CD4-positive, alpha-beta T cell (primary cell): ENCODE measurements at regions not wholly inside any gene's neighbourhood (a gene's known extent, or its start where the extent isn't known, plus 50 kb on each side); places are given as distances from the start of the nearest gene placed in this dataset.

Experiments used
- ATAC-seq: fragments of 200-7000 bp; cut with Tn5 transposase; one replicate; pipeline ENCODE4 v1.10.0; 2022; ENCODE audit warnings: mild to moderate bottlenecking; ENCODE audit not compliant: poor library complexity
- CTCF ChIA-PET: fragments of 350-600 bp; sonication (Branson Sonifier 250); formaldehyde crosslinking; loops from one replicate; lab custom pipeline; 2021; ENCODE audit warnings: antibody characterized with exemption, inconsistent platforms; lab: Charles Lee
- POLR2A ChIA-PET: fragments of 350-600 bp; sonication (Branson Sonifier 250); formaldehyde crosslinking; loops from one replicate; lab custom pipeline; 2021; ENCODE audit warnings: antibody characterized with exemption, inconsistent platforms; lab: Charles Lee
- DNase-seq, 14 experiments: peaks; one replicate each; pipeline ENCODE4 v3.0.0-alpha.2; 2013 to 2020; ENCODE audit warnings: mixed read lengths in 2 of 14
- H3K27ac ChIP-seq, 2 donors: one replicate each; pipeline versions ENCODE4 v1.5.1 to v1.7.0; 2013; ENCODE audit warnings: low read length in 2 of 2, low read depth in 1 of 2, mild to moderate bottlenecking in 1 of 2
- H3K27me3 ChIP-seq, 2 experiments: 1 replicate in 1 of 2; 2 replicates in 1 of 2; pipeline versions ENCODE4 v1.6.1 to v1.7.0; 2013; ENCODE audit warnings: low read length in 2 of 2, control low read depth in 1 of 2, mild to moderate bottlenecking in 1 of 2, moderate library complexity in 1 of 2; ENCODE audit not compliant: insufficient read depth in 2 of 2, control insufficient read depth in 1 of 2
- H3K36me3 ChIP-seq: one replicate; pipeline ENCODE4 v1.6.1; 2013; ENCODE audit warnings: low read length, control low read depth; ENCODE audit not compliant: insufficient read depth
- H3K4me1 ChIP-seq: one replicate; pipeline ENCODE4 v1.6.1; 2013; ENCODE audit warnings: low read length, control low read depth; ENCODE audit not compliant: insufficient read depth
- H3K4me3 ChIP-seq: one replicate; pipeline ENCODE4 v1.5.1; 2013; ENCODE audit warnings: mild to moderate bottlenecking, low read length, moderate library complexity
- H3K9me3 ChIP-seq, 2 experiments: 1 replicate in 1 of 2; 2 replicates in 1 of 2; pipeline versions ENCODE4 v1.6.1 to v1.7.0; 2013; ENCODE audit warnings: low read length in 2 of 2, mild to moderate bottlenecking in 2 of 2, control low read depth in 1 of 2, moderate library complexity in 1 of 2; ENCODE audit not compliant: control insufficient read depth in 1 of 2, insufficient read depth in 1 of 2
- H3K27ac Mint-ChIP-seq: one replicate; pipeline ENCODE4 v1.8.0; 2020; ENCODE audit warnings: mixed read lengths
- H3K27me3 Mint-ChIP-seq: one replicate; pipeline ENCODE4 v1.8.0; 2021; ENCODE audit warnings: mixed read lengths
- H3K36me3 Mint-ChIP-seq: one replicate; pipeline ENCODE4 v1.8.0; 2021; ENCODE audit warnings: low read depth, mixed read lengths
- H3K4me1 Mint-ChIP-seq: one replicate; pipeline ENCODE4 v1.8.0; 2021; ENCODE audit warnings: low read depth, mixed read lengths
- H3K4me3 Mint-ChIP-seq: one replicate; pipeline ENCODE4 v1.8.0; 2020; ENCODE audit warnings: mild to moderate bottlenecking, mixed read lengths
- H3K9me3 Mint-ChIP-seq: one replicate; pipeline ENCODE4 v1.8.0; 2020; ENCODE audit warnings: mixed read lengths
- intact Hi-C, 2 experiments: fragments of 100-400 bp; cut with DNase I in 1 of 2; cut with micrococcal nuclease in 1 of 2; formaldehyde crosslinking; loops; one replicate each; pipeline versions ENCODE4 v1.15.1 to v1.9.0; 2023 to 2025; cut with DNase I, micrococcal nuclease
- TF ChIP-seq, protein P1 (sequence below): fragments of 200-600 bp; IDR thresholded peaks from one replicate; pipeline ENCODE4 v1.8.0; 2022; ENCODE audit warnings: antibody characterized with exemption, mild to moderate bottlenecking

DNA sequence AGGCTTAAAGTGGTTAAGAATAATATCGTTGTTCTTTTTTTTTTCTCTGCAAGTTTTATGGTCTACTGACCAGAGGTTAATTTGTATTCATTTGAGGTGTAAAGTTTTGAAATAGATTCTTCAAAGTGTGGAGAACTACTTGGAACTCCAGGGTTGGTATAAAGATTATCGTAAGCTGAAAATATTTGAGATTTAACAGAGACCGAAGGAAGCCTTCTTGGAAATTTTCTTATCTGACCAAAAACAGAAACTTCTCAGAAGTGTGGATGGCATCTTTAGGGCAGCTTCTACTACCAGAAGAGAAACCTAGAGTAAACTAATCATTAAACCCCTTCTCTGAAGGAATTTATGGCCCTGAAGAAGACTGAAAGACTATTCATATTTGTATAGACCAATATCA, 206.8 kb upstream of the MON1B start:
- ChIA-PET CTCF (no interaction called here), POLR2A (no interaction called here)
- TF ChIP-seq, protein P1, sequence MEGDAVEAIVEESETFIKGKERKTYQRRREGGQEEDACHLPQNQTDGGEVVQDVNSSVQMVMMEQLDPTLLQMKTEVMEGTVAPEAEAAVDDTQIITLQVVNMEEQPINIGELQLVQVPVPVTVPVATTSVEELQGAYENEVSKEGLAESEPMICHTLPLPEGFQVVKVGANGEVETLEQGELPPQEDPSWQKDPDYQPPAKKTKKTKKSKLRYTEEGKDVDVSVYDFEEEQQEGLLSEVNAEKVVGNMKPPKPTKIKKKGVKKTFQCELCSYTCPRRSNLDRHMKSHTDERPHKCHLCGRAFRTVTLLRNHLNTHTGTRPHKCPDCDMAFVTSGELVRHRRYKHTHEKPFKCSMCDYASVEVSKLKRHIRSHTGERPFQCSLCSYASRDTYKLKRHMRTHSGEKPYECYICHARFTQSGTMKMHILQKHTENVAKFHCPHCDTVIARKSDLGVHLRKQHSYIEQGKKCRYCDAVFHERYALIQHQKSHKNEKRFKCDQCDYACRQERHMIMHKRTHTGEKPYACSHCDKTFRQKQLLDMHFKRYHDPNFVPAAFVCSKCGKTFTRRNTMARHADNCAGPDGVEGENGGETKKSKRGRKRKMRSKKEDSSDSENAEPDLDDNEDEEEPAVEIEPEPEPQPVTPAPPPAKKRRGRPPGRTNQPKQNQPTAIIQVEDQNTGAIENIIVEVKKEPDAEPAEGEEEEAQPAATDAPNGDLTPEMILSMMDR, result no peak
- H3K4me3 Mint-ChIP-seq, result no peak overlapping the region
- intact Hi-C loops, result no loop called here
- ATAC-seq, result no peak
- H3K36me3 Mint-ChIP-seq, result no peaks in the 10 kb centered on the region
- H3K27ac ChIP-seq, result no peak overlapping the region
- H3K4me1 ChIP-seq, result no peaks in the 10 kb centered on the region
- no peak overlapping the region for H3K4me3 ChIP-seq
- H3K4me1 Mint-ChIP-seq, result no peaks in the 10 kb centered on the region
- H3K9me3 ChIP-seq, result no peaks in the 10 kb centered on the region
- H3K27me3 Mint-ChIP-seq, result no peaks in the 10 kb centered on the region
- no peaks in the 10 kb centered on the region for H3K27me3 ChIP-seq
- no peak overlapping the region for H3K27ac Mint-ChIP-seq
- no peaks in the 10 kb centered on the region for H3K9me3 Mint-ChIP-seq
- no peaks in the 10 kb centered on the region for H3K36me3 ChIP-seq
- no peak for DNase-seq

DNA sequence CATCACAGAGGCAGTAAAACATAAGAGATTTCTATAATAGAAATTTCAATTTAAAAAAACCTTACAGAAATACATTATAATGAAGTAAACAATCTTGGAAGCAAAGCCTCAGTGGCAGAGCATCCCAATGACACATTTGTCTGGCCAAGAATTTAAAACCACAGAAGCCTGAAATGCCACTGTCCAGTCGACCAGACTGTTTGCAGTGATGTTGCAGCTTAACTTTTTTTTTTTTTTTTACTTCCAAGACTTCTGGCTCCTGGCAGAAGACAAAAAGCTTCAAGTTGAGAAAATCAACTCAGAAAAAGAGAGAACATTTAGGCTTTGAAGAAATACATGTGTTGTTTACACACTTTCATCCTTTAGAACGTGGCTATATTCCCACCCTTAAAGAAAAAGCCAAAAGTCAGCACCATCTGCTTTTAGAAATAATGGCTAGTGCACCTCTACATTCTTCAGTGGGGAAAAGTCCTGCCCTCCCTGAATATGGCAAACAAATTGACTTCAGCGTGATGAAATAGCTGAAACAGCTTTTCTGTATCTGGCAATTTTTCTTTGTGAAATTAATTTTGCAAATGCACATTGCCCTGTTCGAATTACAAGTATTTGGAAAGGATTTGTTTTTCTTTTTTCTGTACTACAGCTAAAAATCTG, 205.5 kb upstream of the MON1B start:
- Mint-ChIP-seq H3K9me3 (no peaks in the 10 kb centered on the region), H3K4me3 (no peak overlapping the region), H3K27me3 (no peaks in the 10 kb centered on the region), H3K36me3 (no peaks in the 10 kb centered on the region), H3K27ac (no peak overlapping the region), H3K4me1 (no peaks in the 10 kb centered on the region)
- H3K27me3 ChIP-seq, result no peaks in the 10 kb centered on the region
- H3K9me3 ChIP-seq, result no peaks in the 10 kb centered on the region
- no peak overlapping the region for H3K4me3 ChIP-seq
- no peaks in the 10 kb centered on the region for H3K4me1 ChIP-seq
- H3K36me3 ChIP-seq, result no peaks in the 10 kb centered on the region
- DNase-seq (no peak), ATAC-seq (no peak)
- no peak overlapping the region for H3K27ac ChIP-seq
- intact Hi-C loops, result no loop called here
- TF ChIP-seq, protein P1, result no peak
- CTCF ChIA-PET, result no interaction called here
- POLR2A ChIA-PET, result no interaction called here

DNA sequence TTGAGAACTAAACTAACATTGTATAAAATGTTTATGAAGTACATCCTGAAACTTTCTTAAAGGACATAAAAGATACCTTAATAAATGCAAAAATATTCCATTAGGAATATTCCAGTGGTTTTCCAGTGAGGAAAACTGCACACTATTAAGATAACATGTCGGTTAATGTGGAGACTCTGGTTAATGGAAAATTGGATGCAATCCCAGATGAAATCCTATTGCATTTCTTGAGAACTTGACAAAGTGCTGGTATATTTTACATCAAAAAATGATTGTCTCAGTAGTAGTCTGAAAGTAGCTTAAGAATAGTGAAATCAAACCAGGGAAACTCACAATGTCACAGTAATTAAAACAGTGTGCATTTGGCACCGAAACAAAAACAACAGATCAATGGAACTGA, 202.5 kb upstream of the MON1B start:
- DNase-seq (no peak), ATAC-seq (no peak)
- Mint-ChIP-seq H3K4me3 (no peak overlapping the region), H3K4me1 (no peaks in the 10 kb centered on the region), H3K9me3 (peaks cover 3% of the 10 kb centered on the region), H3K27me3 (no peaks in the 10 kb centered on the region), H3K27ac (no peak overlapping the region), H3K36me3 (no peaks in the 10 kb centered on the region)
- no peaks in the 10 kb centered on the region for H3K4me1 ChIP-seq
- TF ChIP-seq, protein P1, result no peak
- H3K4me3 ChIP-seq, result no peak overlapping the region
- intact Hi-C loops, result no loop called here
- H3K27me3 ChIP-seq, result no peaks in the 10 kb centered on the region
- POLR2A ChIA-PET, result no interaction called here
- CTCF ChIA-PET, result no interaction called here
- H3K27ac ChIP-seq, result no peak overlapping the region
- H3K36me3 ChIP-seq, result no peaks in the 10 kb centered on the region
- H3K9me3 ChIP-seq, result no peaks in the 10 kb centered on the region
